Transverse colon (tissue), 4 donors: ENCODE measurements at regions not wholly inside any gene's neighbourhood (a gene's known extent, or its start where the extent isn't known, plus 50 kb on each side); places are given as distances from the start of the nearest gene placed in this dataset.

ENCODE experiments used
- DNase-seq: peaks from one replicate; pipeline ENCODE4 v3.0.0-alpha.2; 2019
- H3K27ac ChIP-seq, 4 donors: fragments of 200-600 bp; sonication (generic); 2 replicates each; pipeline ENCODE4 v1.5.1; 2016 to 2018; ENCODE audit warnings: inconsistent platforms in 4 of 4
- H3K27me3 ChIP-seq: fragments of 200-600 bp; sonication (generic); 2 replicates; pipeline ENCODE4 v1.5.1; 2017; ENCODE audit warnings: inconsistent platforms
- H3K36me3 ChIP-seq, 4 donors: fragments of 200-600 bp; sonication (generic); 2 replicates each; pipeline ENCODE4 v1.5.1; 2017 to 2019; ENCODE audit warnings: inconsistent platforms in 4 of 4
- H3K4me1 ChIP-seq, 4 donors: fragments of 200-600 bp; sonication (generic); 2 replicates each; pipeline ENCODE4 v1.5.1; 2017 to 2020; ENCODE audit warnings: inconsistent platforms in 4 of 4
- H3K4me3 ChIP-seq, 4 donors: fragments of 200-600 bp; sonication (generic); 1 replicate in 1 of 4; 2 replicates in 3 of 4; pipeline versions ENCODE4 v1.5.1 to v1.6.1; 2017 to 2019; ENCODE audit warnings: inconsistent platforms in 4 of 4
- H3K9me3 ChIP-seq, 2 donors: fragments of 200-600 bp; sonication (generic); 2 replicates each; pipeline ENCODE4 v1.5.1; 2017 to 2019; ENCODE audit warnings: inconsistent platforms in 2 of 2
- EP300 ChIP-seq: sonication (generic); formaldehyde crosslinking; IDR thresholded peaks from one replicate; pipeline ENCODE4 v1.6.1; 2017; ENCODE audit warnings: antibody characterized with exemption, low read depth
- POLR2A ChIP-seq: fragments of 450-650 bp; IDR thresholded peaks from one replicate; pipeline ENCODE4 v1.6.1; 2016; ENCODE audit warnings: antibody characterized with exemption, mild to moderate bottlenecking, moderate library complexity
- POLR2AphosphoS5 ChIP-seq, 3 donors: sonication (generic); formaldehyde crosslinking; IDR thresholded peaks; one replicate each; pipeline ENCODE4 v1.6.1; 2016; ENCODE audit warnings: antibody characterized with exemption in 3 of 3
- WGBS, 2 donors: methylation state at CpG; one replicate each; pipeline ENCODE4 v1.1.5; 2018; ENCODE audit warnings: low coverage in 1 of 2; 5-methylcytosine and 5-hydroxymethylcytosine counted together
- in situ Hi-C, 4 donors: fragments of 200-750 bp; cut with MboI; loops; one replicate each; pipeline versions ENCODE4 v1.15.0 to v1.15.1; 2017; ENCODE audit warnings: low sequenced_read_pairs in 3 of 4, low pct_ligation_motif_present in 1 of 4, low pct_unique_long_range_greater_than_20kb in 1 of 4
- intact Hi-C: fragments of 100-400 bp; cut with DNase I; formaldehyde crosslinking; loops from one replicate; pipeline ENCODE4 v1.15.1; 2023; ENCODE audit warnings: low total_unique reads
- TF ChIP-seq, protein P1 (sequence below), 5 experiments: fragments of 200-600 bp in 3 of 5; fragments of 450-650 bp in 2 of 5; sonication (generic) in 3 of 5; IDR thresholded peaks; 1 replicate in 2 of 5; 2 replicates in 3 of 5; pipeline ENCODE4 v1.5.1; 2016 to 2017; ENCODE audit warnings: antibody characterized with exemption in 5 of 5, inconsistent platforms in 3 of 5, mild to moderate bottlenecking in 2 of 5, moderate library complexity in 1 of 5

DNA sequence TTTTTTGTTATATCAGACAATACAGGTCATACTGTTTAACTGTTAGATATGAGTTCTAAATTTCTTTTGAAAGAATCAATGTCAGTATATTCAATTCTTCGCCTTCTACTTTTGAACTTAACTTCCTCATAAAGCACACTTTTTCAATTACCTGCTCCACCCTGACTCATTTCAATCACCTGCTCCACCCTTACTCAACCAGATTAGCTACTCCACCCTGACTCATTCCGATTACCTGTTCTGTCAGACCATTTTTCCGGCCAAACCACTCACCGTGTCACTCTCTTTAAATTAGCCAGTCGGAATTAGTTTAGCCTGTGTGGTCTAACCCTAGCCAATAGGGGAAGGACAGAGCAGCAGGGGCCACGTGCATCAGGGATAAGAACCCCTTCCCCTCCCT is 751.8 kb upstream of the POU3F4 start:
- TF ChIP-seq POLR2A (no peak), EP300 (no peak), POLR2AphosphoS5 (IDR thresholded peaks at IDR 0.05) (no peak)
- TF ChIP-seq, protein P1, sequence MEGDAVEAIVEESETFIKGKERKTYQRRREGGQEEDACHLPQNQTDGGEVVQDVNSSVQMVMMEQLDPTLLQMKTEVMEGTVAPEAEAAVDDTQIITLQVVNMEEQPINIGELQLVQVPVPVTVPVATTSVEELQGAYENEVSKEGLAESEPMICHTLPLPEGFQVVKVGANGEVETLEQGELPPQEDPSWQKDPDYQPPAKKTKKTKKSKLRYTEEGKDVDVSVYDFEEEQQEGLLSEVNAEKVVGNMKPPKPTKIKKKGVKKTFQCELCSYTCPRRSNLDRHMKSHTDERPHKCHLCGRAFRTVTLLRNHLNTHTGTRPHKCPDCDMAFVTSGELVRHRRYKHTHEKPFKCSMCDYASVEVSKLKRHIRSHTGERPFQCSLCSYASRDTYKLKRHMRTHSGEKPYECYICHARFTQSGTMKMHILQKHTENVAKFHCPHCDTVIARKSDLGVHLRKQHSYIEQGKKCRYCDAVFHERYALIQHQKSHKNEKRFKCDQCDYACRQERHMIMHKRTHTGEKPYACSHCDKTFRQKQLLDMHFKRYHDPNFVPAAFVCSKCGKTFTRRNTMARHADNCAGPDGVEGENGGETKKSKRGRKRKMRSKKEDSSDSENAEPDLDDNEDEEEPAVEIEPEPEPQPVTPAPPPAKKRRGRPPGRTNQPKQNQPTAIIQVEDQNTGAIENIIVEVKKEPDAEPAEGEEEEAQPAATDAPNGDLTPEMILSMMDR (IDR thresholded peaks at IDR 0.05): no peak
- Histone ChIP-seq H3K36me3 (no peaks in the 10 kb centered on the region), H3K9me3 (no peaks in the 10 kb centered on the region), H3K4me3 (no peak overlapping the region), H3K27me3 (no peaks in the 10 kb centered on the region), H3K4me1 (no peaks in the 10 kb centered on the region), H3K27ac (no peak overlapping the region)
- intact Hi-C loops (no loop called here), in situ Hi-C loops (no loop called here)
- DNase-seq: no peak
- WGBS, 2 donors: 64% methylated on average over 6 of the region's 6 CpGs; no CpG with 5 or more reads in 1 of the 2 donors

- H3K4me1 ChIP-seq: no peaks in the 10 kb centered on the region
- in situ Hi-C loops: no loop called here
- no peaks in the 10 kb centered on the region for H3K36me3 ChIP-seq
- no peaks in the 10 kb centered on the region for H3K27me3 ChIP-seq
- intact Hi-C loops: no loop called here
- WGBS, 2 donors: 35% methylated on average over 3 of the region's 3 CpGs; no CpG with 5 or more reads in 1 of the 2 donors
- no peak for DNase-seq
- TF ChIP-seq POLR2AphosphoS5 (IDR thresholded peaks at IDR 0.05): no peak
- no peaks in the 10 kb centered on the region for H3K9me3 ChIP-seq
- H3K27ac ChIP-seq: no peak overlapping the region
- no peak overlapping the region for H3K4me3 ChIP-seq
Measured at GRCh38 chrX:82757614-82758013, 750.5 kb upstream of the POU3F4 start.

DNA sequence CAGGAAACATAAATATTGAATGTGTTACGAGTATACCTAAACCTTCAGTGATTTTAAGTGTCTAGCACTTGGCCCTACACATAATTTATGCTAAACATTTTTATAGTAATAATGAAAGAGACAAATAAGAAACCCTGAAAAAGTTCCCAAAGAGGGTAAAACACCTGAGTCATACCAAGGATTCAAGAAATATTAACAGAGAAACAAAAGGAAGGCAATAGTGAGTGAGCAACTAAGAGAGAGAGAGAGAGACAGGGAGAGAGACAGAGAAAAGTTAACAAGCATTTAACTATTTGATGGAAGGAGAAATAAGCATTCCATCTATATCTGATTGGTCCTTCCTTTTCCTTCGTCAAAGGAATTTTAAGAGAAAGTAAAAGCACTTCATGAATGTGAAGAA is 743.6 kb upstream of the POU3F4 start:
- no peaks in the 10 kb centered on the region for H3K36me3 ChIP-seq
- no peaks in the 10 kb centered on the region for H3K4me1 ChIP-seq
- no peak overlapping the region for H3K27ac ChIP-seq
- intact Hi-C loops (no loop called here), in situ Hi-C loops (no loop called here)
- DNase-seq: no peak
- H3K27me3 ChIP-seq: no peaks in the 10 kb centered on the region
- TF ChIP-seq EP300 (no peak), POLR2A (no peak), POLR2AphosphoS5 (IDR thresholded peaks at IDR 0.05) (no peak)
- TF ChIP-seq, protein P1 (IDR thresholded peaks at IDR 0.05): no peak
- WGBS, 2 donors: 59 to 85% methylated on average over 2 of the region's 2 CpGs
- H3K9me3 ChIP-seq: no peaks in the 10 kb centered on the region
- H3K4me3 ChIP-seq: no peak overlapping the region

DNA sequence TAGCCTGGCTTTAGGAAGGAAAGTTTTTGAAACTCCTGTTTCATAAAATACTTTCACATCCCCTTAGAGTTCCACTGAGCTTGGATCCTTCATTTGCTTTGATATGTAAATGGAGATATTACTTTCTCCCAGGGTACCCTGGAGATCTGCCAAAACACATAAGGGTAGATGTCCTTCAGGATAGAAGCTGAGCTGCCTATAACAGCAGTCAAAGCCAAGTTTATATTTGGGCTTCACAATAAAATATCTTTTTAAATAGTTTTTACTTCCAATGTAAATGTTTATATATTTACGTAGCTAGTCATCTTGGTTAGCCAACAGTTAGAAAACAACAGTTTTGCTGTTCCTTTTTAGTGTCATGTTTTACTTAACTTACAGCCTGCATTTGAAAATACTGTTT is 742.3 kb upstream of the POU3F4 start:
- H3K4me3 ChIP-seq: no peak overlapping the region
- no peaks in the 10 kb centered on the region for H3K27me3 ChIP-seq
- no peak for DNase-seq
- no peak overlapping the region for H3K27ac ChIP-seq
- intact Hi-C loops (no loop called here), in situ Hi-C loops (no loop called here)
- H3K4me1 ChIP-seq: no peaks in the 10 kb centered on the region
- H3K36me3 ChIP-seq: no peaks in the 10 kb centered on the region
- 70 to 75% methylated on average over 1 of the region's 1 CpG for WGBS, 2 donors
- TF ChIP-seq POLR2A (no peak), EP300 (no peak), POLR2AphosphoS5 (IDR thresholded peaks at IDR 0.05) (no peak)
- TF ChIP-seq, protein P1 (IDR thresholded peaks at IDR 0.05): no peak
- H3K9me3 ChIP-seq: no peaks in the 10 kb centered on the region

DNA sequence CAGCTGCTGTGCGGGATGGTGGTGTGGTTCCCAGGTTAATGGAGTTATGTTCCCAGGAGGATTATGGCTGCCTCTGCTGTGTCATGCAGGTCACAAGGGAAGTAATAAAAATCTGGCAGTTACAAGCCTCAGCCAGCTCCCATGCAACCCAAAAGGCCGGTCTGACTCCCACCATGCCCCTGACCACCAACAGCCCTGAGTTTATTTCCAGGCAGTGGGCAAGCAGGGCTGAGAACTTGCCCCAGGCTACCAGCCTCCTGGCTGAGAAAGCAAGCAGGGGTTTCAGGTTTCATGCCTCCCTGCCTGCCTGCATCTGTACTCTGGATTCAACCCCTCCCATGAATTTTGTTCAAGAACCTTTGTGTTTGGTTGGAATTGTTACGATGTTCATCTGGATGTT is 732.7 kb upstream of the POU3F4 start:
- TF ChIP-seq POLR2AphosphoS5 (IDR thresholded peaks at IDR 0.05) (no peak), POLR2A (no peak), EP300 (no peak)
- TF ChIP-seq, protein P1 (IDR thresholded peaks at IDR 0.05): no peak
- Histone ChIP-seq H3K4me1 (no peaks in the 10 kb centered on the region), H3K27me3 (no peaks in the 10 kb centered on the region), H3K27ac (no peak overlapping the region), H3K36me3 (no peaks in the 10 kb centered on the region), H3K9me3 (no peaks in the 10 kb centered on the region), H3K4me3 (no peak overlapping the region)
- no peak for DNase-seq
- WGBS, 2 donors: 61% methylated on average over 3 of the region's 3 CpGs; no CpG with 5 or more reads in 1 of the 2 donors
- in situ Hi-C loops (no loop called here), intact Hi-C loops (no loop called here)
